ENCODE measurements at regions not wholly inside any gene's neighbourhood (a gene's known extent, or its start where the extent isn't known, plus 50 kb on each side); places are given as distances from the start of the nearest gene placed in this dataset.

DNA sequence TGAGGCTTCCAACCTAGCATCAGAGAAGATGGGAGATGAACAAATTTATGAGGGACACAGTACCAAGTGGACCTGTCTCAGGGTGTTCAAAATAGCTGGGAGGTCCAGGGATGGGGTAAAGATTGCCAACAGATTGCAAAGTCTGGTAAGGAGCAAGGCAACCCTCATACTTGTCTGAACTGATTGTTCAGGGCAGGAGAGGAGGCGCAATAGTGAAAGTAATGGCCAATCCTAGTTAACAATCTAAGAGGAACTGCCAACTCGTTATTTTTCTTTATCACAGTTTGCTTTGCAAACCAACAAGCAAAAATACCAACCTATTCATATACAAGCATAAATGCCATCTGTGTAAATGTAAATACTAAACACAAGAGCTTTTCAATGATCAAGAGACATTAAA, 78.4 kb upstream of the S1PR1 start:
- DNase-seq (no peak), ATAC-seq (no peak)
- intact Hi-C loops (cut with DNase I, micrococcal nuclease): no loop called here

DNA sequence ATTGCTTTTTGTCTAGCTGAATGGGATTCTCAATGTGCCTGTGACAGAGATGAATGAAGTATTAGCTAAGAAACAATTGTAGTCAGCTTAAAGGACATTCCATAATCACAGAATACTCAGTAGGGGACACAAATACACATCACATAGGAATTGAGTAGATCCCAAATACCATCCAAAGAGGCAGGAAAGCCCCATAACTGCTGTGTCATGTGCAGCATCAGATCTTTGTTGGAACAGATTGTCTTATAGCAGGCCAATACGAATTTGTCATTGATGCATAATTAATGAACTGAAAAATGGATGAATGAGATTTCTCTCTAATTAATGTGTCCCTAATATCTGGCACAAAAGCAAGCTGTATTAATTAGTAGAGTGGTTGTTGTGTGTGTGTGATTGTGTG, 82.3 kb upstream of the S1PR1 start:
- ATAC-seq (no peak), DNase-seq (no peak)
- intact Hi-C loops (cut with DNase I, micrococcal nuclease): no loop called here

DNA sequence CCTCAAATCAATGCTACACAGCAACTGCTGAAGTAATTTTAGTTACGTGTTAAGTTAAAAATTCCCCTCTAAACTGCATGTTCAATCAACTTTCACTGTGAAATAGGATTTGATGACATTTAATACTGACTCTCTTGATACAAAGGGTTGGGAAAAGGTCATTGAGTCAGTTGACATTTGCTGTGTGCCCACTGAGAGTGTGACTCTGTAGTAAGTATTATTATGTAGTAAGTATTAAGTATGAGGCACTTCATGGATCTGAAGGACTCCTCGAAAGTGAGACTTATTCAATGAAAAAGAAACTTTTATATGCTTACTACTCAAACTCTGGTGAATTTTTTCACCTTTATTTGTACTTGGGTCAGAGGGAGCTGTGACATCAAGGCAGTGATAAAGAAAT, 83.1 kb upstream of the S1PR1 start:
- intact Hi-C loops (cut with DNase I, micrococcal nuclease): no loop called here
- ATAC-seq (no peak), DNase-seq (no peak)

DNA sequence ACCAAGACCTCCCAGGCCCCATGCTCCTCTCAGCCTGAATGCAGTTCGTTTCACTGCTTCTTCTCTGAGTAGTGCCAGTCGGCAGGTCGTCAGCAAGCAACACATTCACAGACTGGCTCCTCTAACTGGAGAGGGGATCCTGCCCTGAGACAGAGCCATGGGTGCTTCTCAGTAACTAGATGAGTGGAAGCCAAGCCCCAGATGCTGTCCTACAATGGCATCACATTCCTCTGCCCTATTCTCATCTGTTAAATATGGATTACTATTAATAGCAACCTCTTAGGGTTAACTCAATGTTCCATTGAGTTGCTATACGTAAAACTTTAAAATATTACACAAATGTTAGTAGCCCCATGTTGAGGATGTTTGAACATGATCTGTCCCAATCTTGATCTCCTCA, 84.2 kb upstream of the S1PR1 start:
- no peak for DNase-seq
- no peak for ATAC-seq
- intact Hi-C loops (cut with DNase I, micrococcal nuclease): no loop called here

DNA sequence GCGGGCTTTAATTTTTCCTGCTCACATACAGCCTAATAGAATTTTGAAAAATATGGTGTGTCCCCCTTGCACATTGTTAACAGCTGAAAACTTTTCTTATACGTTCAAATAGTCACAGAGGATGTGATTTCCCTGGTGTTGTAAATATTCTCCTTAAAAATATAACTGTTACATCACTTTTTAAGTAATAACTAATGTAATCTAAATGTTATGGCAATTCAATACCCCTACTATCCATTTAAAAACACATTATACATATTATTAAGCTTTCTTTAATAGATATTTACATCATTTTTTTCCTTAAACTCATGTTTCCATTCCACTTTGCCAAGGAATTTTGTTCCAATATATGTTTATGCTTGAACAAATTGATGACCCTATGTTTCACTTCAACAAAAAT, 85.5 kb upstream of the S1PR1 start:
- ATAC-seq (no peak), DNase-seq (no peak)
- intact Hi-C loops (cut with DNase I, micrococcal nuclease): no loop called here

DNA sequence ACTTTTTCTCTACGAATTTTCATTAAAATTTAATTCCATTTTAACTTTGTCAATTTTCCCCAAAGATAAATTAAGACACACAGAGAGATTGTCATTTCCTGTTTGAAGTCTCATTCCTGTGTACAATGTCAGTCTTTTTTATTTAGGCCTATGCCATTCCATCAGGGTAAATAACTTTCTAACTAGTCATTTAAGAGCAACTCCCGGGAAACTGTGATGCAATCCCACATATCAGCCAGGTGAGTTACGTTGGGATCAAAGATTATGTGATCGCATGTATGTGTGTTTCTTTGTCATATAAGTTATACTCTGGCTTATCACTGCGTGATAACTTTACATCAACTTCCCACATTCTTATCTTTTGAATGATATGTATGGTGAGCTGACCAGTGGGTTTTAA, 86.1 kb upstream of the S1PR1 start:
- DNase-seq (no peak), ATAC-seq (no peak)
- intact Hi-C loops (cut with DNase I, micrococcal nuclease): no loop called here

DNA sequence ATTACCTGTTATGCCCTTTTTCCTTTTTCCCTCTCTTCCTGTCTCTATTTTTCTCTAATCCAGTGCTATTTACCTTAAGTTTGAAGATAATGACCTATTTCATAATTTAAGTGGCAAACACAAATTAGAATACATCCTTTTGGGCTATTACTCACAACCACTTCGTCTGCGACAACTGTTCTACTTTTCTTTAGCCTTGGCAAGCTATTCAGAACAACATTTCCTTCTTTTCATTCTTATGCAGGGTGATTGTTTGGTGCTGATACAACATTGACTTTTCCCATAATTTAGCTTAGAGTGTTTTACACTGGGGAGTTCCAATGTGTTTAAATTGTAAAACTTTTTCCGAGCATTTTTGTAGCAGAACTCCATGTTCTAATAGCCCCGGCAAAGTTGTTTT, 86.6 kb upstream of the S1PR1 start:
- ATAC-seq (no peak), DNase-seq (no peak)
- intact Hi-C loops (cut with DNase I, micrococcal nuclease): no loop called here

DNA sequence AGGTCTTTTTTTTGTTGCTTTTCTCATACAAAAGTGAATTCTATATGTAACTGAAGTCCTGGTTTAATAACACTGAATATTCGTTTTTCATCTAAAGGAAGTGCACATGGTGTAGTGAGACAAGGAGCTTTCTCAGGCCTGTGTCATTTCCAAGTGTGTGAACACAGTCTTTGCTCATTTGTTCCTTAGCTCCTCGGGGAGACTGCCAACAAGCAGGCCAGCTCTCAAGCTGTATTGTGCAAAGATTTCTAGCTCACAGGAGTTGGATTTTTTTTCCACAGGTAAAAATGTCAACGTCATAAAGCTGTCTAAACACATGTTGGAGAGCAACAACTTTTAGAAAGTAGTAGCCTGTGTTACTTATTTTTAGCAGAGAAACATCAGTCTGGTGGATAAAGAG, 87.8 kb upstream of the S1PR1 start:
- no peak for ATAC-seq

DNA sequence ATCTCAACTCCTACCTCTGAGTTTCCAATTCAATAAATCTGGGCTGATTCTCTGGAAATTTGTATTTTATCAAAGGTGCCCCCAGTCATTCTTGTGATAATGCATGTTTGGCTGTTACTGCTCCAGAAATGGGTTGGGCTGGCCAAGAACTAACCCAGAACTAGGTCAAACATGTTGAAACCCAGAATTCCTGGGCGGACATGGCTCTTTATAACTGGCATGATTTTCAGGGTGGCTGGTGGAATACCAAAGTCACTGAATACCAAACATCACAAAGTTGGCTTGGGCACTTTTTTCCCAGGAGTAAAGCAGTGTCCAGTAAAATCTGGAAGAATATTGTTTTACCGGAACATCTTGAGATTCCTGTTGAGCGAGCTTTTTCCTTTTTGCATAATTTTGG, 89.4 kb upstream of the S1PR1 start:
- intact Hi-C loops (cut with DNase I, micrococcal nuclease): no loop called here
- ATAC-seq (no peak), DNase-seq (no peak)

More for the DNA sequence above, 87.8 kb upstream of the S1PR1 start:
- intact Hi-C loops (cut with DNase I, micrococcal nuclease): no loop called here
- DNase-seq: no peak

DNA sequence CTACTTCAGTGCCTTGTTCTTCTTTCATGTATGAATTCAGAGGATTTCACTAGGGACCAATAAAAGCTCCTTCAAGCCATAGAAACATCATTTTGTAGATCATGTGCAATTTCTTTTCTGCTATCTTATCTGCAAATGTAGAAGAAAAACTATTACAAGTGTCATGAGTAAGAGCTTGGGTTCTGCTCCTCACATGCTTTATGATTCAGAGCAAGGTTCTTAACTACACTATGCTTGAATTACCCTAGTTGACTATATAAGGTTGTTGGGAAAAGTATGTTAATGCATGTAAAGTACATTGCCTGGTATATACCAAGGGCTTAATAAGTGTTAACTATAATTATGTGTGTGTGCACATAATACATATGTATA, 91.4 kb upstream of the S1PR1 start:
- intact Hi-C loops (cut with DNase I, micrococcal nuclease): no loop called here
- DNase-seq (no peak), ATAC-seq (no peak)

DNA sequence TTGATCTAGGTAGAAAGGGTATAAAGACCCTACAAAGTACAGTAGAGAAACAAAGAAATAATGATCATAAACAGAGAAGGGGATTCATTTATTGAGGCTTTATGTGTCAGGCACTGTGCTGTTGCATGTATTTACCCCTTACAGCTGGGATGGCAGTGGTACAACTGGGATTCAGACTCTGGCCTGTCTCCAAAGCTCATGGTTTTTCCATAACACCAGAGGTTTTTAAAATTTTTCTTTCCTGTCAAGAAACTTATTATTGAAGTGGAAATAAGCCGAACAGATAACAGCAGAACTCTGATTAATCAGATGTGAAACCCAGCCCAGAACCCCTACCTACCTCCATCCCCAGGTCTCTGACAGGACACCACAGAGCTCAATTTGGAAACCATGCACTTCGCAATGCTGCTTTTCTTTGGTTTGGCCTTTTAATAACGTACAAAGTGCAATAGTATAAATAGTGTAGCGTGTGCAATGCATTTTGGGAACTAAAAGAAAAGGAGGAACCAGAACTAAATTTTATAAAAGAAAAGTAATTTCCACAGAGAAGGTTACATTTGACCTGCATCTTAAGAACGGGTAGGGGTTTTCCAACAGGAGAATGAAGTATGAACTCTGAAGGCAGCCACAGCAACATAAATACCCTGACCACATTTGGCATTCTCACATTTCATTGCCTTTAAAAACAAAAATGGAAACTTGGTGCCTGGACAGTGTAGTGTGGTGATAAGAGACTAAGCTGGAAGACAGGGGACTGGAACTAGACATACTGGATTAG, 92.0 kb upstream of the S1PR1 start:
- DNase-seq: no peak
- ATAC-seq: no peak
- intact Hi-C loops (cut with DNase I, micrococcal nuclease): no loop called here

DNA sequence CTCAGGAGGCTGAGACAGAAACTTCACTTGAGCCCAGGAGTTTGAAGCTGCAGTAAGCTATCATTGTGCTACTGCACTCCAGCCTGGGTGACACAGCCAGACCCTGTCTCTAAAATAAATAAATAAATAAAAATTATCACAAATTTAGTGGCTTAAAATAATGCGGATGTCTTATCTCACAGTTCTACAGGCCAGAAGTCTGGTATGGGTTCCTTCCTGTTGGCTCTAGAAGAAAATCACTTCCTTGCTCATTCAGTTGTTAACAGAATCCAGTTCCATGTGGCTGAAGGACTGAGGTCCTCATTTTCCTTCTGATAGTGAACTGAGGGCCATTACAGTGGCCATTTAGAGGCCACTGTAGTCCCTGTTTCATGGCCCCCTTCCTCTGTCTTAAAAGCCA, 94.6 kb upstream of the S1PR1 start:
- ATAC-seq (no peak), DNase-seq (no peak)
- intact Hi-C loops (cut with DNase I, micrococcal nuclease): no loop called here

DNA sequence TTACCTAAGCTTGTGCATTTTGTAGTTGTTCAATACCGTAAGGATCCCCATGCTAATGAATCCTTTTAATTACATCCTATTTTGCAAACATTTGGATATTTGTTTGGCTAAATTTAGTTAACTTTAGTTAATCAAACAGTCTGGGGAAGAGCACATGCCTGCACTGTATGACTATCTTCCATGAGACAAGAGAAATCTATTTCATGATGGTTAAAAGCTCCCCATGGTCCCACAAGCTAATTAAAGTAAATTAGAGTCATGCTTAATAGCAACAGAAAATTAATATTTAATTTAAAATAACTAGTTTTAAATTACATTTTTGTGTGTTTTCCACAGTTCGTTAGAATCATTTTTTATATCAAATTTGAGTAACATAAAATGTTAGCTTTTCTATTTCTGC, 95.4 kb upstream of the S1PR1 start:
- DNase-seq (no peak), ATAC-seq (no peak)
- intact Hi-C loops (cut with DNase I, micrococcal nuclease): no loop called here

DNA sequence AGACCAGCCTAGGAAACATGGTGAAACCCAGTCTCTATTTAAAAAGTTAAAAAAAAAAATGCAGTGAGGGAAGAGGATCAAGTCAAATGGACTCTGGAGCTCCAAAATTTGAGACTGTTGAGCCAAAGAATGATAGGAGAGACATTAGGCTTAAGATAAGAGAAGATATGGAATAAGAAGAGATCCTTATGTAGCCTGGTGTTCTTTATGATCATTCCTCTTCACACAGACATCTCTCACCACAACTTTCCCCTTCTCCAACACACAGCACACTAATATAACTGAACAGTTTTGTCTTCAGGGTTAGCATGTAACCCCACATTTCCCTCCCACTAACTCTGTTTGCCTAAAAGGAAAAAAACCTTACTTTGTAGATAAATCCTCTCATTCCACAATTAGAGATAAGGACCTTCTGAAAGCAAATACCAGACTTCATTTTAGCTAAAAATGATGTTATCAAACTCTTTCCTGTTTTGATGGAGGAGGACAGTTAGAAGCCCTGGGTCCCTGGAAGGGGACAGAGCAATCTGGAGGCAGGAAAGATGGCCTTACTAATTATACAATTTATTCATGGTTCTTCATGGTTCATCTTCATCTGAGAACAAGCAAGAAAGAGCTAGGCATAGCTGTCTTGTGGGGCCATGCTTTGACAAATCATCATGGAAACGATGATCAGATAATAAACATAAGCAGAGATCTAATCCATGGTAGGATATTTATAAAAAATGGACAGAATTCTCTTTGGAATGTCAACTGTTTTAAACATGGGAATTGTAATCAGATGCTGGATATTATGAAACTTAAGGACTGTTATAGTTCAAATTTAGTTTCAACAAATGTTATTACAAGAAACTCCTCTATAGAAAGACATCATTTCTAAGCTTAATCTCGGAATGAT, 96.7 kb upstream of the S1PR1 start:
- intact Hi-C loops (cut with DNase I, micrococcal nuclease): no loop called here
- ATAC-seq: no peak

DNA sequence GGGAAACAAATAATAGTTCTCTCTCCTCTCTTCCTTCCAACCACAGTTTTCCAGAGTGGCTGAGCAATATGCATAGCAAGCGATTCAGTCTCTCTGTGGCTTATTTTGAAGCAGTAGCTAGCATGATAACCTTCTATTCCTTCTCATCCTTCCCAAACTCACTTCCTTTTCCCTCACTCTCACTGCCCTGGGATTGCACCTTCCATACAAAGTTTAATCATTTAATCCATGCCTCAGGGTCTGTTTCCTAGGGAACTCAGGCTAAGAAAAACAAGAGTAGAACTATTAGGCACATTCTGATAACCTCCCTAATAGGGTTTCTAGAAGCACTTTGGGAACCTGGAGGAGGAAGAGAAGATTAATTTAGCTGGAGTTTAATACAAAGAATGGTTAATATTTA, 97.7 kb upstream of the S1PR1 start:
- no peak for ATAC-seq
- no peak for DNase-seq
- intact Hi-C loops (cut with DNase I, micrococcal nuclease): no loop called here

More for the DNA sequence above, 96.7 kb upstream of the S1PR1 start:
- no peak for DNase-seq

DNA sequence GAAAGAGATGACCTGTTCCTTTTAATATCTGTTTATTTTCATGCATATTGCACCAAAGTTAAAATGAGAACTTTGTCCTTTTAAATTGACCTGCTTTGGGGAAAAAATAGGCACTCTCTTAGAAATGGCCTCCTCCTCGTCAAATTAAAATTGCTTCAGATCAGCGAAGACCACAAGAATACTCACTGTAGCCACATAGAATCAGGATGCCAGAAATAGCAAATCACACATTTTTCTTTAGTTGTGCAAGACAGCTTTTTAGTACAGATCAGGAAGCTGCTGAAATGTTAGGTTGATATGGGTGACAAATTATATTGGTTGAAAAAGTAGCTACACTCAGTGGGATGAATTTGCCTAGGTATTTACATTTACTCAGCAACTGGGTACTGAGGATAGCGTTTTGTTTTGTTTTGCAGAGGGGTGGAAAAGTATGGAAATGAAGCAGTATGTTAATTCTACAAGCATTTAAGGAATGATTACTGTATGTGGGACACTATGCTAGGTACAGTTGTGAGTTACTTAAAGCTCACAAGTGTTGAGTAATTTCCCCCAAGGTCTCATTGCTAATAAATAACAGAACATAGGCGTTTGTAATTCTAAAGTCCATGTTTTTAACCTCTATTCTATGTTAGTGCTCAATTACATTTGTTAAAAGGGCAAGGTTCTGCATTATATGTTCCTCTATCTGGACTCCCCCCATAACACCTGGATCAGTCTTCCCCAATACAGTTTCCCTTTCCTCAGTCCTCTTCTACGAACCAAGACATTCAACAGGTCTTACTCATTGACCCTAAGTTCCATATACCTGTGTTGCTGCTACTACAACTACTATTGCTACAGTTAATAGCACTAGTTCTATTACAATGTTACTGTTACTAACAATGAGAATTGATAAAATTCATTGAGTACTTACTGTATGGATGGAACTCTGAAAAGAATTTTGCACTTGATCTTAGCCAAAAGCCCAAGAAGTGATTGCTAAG, 99.4 kb upstream of the S1PR1 start:
- intact Hi-C loops (cut with DNase I, micrococcal nuclease): no loop called here
- DNase-seq (no peak), ATAC-seq (no peak)

DNA sequence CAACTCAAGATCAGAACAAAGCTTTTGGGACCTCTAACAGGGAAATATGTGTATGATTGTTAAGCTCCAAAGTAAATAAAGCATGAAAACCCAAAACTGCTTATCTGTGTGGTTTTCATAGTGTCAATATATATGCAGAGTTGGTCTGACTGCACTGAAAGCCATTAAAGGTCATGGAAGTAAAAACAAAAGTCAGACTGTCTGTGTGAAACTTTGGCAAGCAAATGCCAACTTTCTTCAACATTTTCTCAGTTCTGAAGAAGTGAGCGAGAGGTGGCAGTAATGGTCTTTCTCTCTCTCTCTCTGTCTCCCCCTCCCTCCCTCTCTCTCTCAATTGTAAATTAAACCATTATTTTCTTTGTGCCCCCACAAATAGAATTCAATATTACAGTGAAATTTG, 100.1 kb upstream of the S1PR1 start:
- ATAC-seq (no peak), DNase-seq (no peak)
- intact Hi-C loops (cut with DNase I, micrococcal nuclease): no loop called here

DNA sequence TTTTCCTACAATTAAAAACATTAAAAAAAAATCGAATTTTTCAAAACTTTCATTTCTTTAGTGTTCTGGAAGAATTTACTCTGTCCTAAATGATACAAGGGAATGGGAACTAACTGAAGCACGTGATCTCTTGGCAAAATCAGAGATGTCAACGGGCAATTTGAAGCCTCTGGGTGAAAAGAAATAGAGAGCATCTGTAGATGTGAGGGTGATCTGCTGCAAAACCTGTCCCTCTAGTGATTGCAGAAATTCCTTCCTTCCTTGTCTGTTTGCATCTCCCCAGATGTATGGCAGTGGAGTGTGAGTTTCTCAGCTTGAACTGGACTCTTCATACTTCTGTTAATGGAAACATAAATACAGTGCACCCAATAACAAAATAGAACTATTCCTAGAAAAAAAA, 100.5 kb upstream of the S1PR1 start:
- ATAC-seq: no peak
- intact Hi-C loops (cut with DNase I, micrococcal nuclease): no loop called here
- DNase-seq: no peak

DNA sequence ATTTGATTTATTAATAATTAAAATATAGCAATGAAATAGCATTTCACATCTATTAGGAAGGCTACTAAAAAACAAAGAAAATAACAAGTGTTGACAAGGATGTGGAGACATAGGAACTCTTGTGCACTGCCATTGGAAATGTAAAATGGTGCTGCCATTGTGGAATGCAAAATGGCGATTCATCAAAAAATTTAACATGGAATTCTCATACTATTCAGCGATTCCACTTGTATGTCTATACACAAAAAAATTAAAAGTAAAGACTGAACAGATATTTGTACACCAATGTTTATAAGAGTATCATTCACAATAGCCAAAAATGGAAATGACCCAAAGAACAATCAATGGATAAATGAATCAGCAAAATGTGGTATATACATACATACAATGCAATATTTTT, 101.3 kb upstream of the S1PR1 start:
- intact Hi-C loops (cut with DNase I, micrococcal nuclease): no loop called here
- no peak for DNase-seq
- ATAC-seq: no peak

Measured in left colon (tissue), 2 donors.